HepG2 (cell line): ENCODE measurements at regions not wholly inside any gene's neighbourhood (a gene's known extent, or its start where the extent isn't known, plus 50 kb on each side); places are given as distances from the start of the nearest gene placed in this dataset.

Experiments
- CTCF ChIP-seq: sonication (generic); formaldehyde crosslinking; IDR thresholded peaks from 2 replicates; pipeline ENCODE4 v1.5.0; 2020; ENCODE audit warnings: mild to moderate bottlenecking, missing genetic modification reagents, moderate library complexity
- DNMT3B ChIP-seq: conservative IDR thresholded peaks from 2 replicates; pipeline ENCODE4 v1.6.1; 2016; ENCODE audit warnings: missing biosample characterization, control low read depth
- JDP2 ChIP-seq: sonication (generic); formaldehyde crosslinking; IDR thresholded peaks from 2 replicates; pipeline ENCODE4 v1.8.1; 2022; ENCODE audit warnings: missing genetic modification reagents, borderline replicate concordance
- KLF16 ChIP-seq, 2 experiments: sonication (generic) in 1 of 2; formaldehyde crosslinking in 1 of 2; IDR thresholded peaks; 2 replicates each; pipeline versions ENCODE4 v1.6.1 to v1.8.0; 2016 to 2023; ENCODE audit warnings: missing genetic modification reagents in 2 of 2, missing compliant biosample characterization in 1 of 2
- POLR2AphosphoS5 ChIP-seq: IDR thresholded peaks from 2 replicates; pipeline ENCODE4 v1.6.1; 2012; ENCODE audit warnings: low read depth, low read length
- TBL1XR1 ChIP-seq: fragments of 150-350 bp; IDR thresholded peaks from 2 replicates; pipeline ENCODE4 v1.6.1; 2014; ENCODE audit warnings: borderline replicate concordance, low read length; ENCODE audit not compliant: partially characterized antibody
- YY1 ChIP-seq: IDR thresholded peaks from 2 replicates; pipeline ENCODE4 v1.6.1; 2011; ENCODE audit warnings: low read length, low read depth, moderate library complexity, mild to moderate bottlenecking; ENCODE audit not compliant: insufficient read depth, insufficient replicate concordance
- ZFP37 ChIP-seq: sonication (generic); formaldehyde crosslinking; IDR thresholded peaks from 2 replicates; pipeline ENCODE4 v1.4.0; 2020; ENCODE audit warnings: missing genetic modification reagents, borderline replicate concordance
- ZFX ChIP-seq: sonication (generic); formaldehyde crosslinking; IDR thresholded peaks from 2 replicates; pipeline ENCODE4 v1.4.0; 2020; ENCODE audit warnings: mild to moderate bottlenecking, low read depth, missing genetic modification reagents, moderate library complexity
- ZNF121 ChIP-seq: sonication (generic); formaldehyde crosslinking; IDR thresholded peaks from 2 replicates; pipeline ENCODE4 v1.5.0; 2020; ENCODE audit warnings: mild to moderate bottlenecking, missing genetic modification reagents
- ZNF17 ChIP-seq: sonication (generic); formaldehyde crosslinking; IDR thresholded peaks from 2 replicates; pipeline ENCODE4 v1.5.0; 2020; ENCODE audit warnings: mild to moderate bottlenecking, missing genetic modification reagents

DNA sequence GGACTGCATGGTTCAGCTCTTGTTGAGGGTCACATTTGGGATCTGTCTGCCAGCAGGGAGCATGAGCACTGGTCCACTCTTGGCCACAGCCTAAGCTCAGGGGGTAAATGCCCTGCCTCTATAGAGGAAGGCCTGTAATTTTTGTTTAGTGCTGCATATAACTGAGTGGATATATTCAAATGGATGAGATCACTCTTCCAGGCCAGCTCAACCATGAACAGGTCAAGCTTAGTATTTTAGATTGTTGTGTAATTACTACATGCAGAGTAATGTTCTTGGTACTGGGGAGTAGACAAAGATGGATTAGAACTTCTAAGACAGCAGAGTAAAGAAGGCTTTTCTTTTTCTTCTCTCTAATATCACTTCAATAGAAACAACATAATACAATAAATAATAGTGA is 376.9 kb downstream of the GPATCH2 start:
- TF ChIP-seq CTCF = no peak
- TF ChIP-seq ZNF17 (CRISPR knock-in tag) = no peak
- TF ChIP-seq ZNF121 (CRISPR knock-in tag) = no peak
- no peak for TF ChIP-seq POLR2AphosphoS5
- TF ChIP-seq TBL1XR1 = no peak
- no peak for TF ChIP-seq YY1
- no peak for TF ChIP-seq ZFP37 (CRISPR knock-in tag)
- no peak for TF ChIP-seq KLF16 (CRISPR knock-in tag; IDR thresholded peaks at IDR 0.05)
- TF ChIP-seq JDP2 = no peak
- no peak for TF ChIP-seq ZFX
- no peak for TF ChIP-seq DNMT3B
